ENCODE measurements at regions not wholly inside any gene's neighbourhood (a gene's known extent, or its start where the extent isn't known, plus 50 kb on each side); places are given as distances from the start of the nearest gene placed in this dataset.
"Not testable (repeated sequence)": the region's sequence is repeated elsewhere in the genome, so short reads cannot be mapped to it uniquely, and the experiment has no call there.

DNA sequence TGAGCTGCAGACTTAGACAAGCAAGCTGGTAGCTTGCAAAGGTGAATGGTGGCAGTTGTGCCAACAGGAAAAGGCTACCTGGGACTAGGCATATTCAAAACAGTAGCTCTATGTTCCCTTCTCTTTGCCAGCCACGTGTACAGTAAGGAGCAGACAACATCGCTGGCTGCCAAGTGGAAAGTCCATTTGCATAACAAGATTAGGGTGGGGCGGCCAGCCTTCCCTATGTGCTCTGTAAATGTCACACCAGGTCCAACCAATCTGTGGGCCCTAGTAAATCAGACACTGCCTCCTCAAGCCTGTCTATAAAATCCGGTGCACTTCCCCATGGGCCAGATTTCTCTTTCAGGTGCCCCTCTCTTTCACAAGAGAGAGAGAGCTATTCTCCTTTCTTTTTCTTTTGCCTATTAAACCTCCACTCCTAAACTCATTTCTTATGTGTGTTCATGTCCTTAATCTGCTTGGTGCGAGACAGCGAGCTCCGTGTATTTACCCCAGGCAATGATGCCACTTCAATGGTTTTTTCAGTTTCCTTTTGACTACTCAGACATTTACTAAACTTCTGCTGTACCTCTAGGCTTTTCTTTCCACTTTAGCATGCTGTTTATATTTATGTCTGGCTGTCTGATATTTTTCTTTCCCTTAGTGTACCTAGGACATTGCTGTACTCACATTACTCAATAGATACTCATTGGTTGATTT, 297.4 kb upstream of the GCFC2 start:
- no peak for DNase-seq
- no peak for ATAC-seq

DNA sequence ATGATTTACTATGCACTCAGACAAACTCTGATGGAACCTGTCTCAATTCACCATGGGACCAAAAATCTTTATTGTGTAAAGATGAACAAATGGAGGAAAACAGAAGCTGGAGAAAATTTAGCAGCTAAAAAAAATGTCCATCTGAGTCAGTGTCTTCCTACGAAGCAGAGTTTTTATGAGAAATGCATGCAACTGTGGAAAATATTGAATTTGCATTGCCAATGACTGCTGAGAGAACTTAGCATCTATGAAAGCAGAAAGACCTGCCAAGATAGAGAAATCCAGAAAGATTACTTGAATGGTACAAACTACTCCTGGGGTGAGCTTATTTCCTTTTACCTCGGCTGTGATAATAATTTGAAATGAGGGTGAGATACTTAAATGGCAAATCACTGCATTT, 289.7 kb upstream of the GCFC2 start:
- ATAC-seq = no peak
- no peak for DNase-seq

DNA sequence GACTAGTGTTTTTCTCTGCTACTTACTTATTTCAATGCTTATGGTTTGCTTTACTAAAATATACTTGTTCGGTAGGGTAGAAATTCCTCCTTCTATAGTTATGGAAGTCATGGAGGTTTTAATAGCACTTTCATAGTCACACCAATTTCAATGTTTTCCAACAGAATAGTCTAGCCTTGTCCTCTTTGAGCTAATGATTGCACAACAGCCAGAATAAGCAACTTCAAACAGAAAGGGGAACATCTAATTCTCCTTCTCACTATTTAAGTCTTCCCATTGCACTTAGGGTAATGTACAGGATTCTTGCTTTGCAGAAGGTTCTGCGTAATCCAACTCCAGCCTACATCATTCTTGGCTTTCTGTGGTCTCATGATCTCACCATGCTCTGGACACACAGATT, 287.7 kb upstream of the GCFC2 start:
- ATAC-seq = no peak

DNA sequence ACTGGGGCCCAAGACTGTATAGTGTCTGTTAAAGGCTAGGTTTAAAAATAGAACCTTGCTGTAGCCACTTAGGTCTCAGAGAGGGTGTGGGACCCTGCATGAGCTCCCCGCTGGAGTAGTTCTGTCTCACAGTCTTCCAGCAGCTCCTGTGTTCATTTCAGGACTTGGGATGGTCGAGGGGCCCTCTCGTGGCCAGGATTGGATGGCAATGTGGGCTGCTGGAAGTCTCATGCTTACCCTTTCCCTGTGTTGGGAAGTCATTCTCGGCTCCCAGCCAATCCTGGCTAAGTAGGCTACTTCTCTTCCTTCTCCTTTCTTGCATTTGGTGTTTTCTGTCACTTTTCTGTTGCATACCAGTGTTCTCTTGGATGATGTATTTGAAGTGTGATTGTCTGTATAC, 284.0 kb upstream of the GCFC2 start:
- DNase-seq = no peak
- ATAC-seq = no peak

More for the DNA sequence above, 287.7 kb upstream of the GCFC2 start:
- DNase-seq = no peak

DNA sequence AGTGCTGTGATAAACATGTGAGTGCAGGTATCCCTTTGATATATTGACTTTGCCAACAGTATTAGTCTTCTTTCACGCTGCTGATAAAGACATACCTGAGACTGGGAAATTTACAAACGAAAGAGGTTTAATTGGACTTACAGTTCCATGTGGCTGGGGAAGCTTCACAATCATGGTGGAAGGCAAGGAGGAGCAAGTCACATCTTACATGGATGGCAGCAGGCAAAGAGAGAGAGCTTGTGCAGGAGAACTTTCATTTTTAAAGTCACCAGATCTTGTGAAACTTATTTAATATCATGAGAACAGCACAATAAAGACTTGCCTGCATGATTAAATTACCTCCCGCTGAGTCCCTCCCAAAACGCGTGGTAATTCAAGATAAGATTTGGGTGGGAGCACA, 277.9 kb upstream of the GCFC2 start:
- not testable (repeated sequence) for DNase-seq, ATAC-seq

DNA sequence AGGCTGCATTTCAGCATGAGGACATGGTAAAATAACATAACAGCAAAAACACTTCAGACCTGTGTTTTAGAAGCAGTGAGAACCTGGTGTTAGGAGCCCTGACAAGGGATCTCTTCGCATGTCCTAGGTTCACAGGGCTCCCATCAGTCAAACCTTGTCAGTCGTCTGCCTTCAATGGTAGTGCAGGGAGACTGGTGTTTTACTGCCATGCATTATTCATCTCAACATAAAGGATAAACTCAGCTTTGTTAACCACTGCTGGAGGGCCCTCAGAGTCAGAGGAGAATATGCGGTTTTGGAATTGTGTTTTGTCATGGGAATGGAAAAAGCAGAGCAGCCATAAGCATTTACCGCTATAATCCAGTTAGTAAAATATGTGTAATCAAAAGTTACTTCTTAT, 275.9 kb upstream of the GCFC2 start:
- DNase-seq (no peak), ATAC-seq (no peak)

DNA sequence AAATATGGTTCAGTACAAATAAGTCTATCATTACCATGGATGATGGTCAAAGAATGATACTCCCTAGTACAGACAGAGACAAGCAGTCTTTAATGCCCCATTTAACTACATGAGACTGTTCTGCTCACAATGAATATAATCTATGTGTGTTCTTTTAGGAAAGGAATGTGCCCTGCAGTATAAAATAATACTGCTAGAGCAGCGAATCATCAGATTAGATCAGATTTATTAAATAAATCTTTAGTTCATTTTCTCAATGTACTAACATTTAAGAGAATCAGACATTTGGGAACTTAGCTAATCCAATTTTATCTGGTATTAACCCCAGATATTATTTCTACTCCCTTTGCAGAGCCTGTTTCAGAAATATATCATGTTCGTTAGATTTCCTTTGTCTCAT, 272.0 kb upstream of the GCFC2 start:
- ATAC-seq (no peak), DNase-seq (no peak)

DNA sequence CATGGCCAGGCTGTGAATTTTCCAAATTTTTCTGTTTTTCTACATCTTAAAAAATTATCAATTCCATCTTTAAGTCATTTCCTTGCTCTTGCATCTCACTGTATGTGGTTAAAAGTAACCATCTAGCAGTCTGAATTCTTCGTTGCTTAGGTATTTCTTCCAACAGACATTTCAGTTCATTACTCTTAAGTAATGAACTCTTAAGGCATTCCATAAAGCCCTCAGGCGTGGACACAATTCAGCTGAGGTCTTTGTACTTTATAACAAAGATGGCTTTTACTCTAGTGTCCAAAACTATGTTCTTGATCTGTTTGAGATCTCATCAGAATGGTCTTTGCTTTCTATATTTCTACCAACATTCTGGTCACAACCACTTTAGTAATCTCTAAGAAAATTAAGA, 253.9 kb upstream of the GCFC2 start:
- no peak for ATAC-seq
- DNase-seq = no peak

DNA sequence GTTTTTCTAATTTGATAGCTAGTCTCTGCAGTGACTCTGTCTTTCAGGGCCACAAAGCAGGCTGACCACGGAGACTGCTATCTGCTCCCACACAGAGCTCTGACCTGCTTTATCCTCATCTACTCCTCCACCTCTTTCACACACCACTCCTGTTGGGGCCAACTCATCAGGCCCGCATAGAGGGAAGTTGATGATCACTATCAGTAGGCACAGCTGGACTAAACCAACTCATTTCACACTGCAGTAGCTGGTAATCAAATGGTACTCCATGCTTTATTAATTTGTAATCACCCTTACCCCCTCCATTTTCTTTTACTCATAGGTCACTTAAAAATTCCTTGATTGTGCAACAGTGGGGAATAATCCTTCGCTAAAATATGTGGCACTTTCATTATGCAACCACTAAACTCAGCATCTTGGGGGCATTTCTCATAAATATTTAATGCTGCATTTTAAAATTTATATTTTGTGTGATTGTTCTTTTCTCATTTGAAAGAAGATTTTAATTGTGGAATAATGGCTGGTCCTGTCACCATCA, 249.8 kb upstream of the GCFC2 start:
- ATAC-seq (no peak), DNase-seq (no peak)

DNA sequence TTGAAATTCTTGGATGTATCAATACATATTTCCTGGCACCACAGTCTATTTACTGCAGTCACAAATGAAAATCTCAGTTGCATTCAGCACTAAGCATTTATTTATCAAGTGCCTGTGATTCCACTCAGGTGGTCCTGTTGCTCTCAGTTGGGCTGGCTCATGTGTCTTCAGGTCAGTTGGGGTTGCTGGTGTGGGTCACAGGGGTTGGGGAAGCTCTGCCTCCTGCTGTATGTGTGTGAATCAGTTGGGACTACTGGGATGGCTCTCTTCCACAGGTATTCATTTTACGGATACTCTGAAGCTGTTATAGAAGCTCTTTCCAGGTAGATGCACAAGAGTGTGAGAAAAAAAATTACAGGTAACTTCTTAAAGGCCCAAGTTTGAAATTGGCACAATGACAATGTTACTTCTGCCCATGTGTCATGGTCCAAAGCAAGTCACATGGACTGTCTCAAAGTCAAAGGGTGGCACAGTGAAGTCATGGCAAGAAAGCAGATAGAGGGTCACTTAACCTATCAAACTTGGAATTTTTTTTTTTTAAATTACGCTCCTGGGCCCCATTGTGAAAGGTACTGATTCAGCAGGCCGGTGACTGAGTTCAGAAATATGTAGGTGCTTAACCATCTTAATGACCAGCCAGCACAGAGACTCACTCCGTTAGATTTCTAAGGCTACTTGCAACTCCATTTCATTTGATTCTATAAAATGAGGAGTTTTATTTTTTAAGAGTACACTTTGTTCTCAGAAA, 249.2 kb upstream of the GCFC2 start:
- no peak for ATAC-seq

DNA sequence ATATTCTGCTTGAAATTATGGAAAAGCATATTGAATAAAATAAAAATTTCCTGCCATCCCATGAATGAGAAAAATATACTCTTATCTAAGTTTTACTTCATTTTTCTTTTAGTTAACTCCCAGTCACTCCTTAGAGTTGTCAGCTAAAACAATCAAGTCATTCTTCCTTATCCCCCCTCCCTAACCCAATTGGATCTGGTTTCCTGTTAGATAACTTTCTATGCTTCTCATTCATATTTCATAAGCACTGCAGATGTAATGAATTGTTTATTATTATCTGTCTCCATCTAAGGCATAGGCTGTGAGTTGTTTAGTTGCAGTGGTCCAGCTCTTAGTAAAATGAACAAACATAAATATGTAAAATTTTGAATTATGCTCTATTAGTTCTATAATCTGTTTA, 244.0 kb upstream of the GCFC2 start:
- ATAC-seq (no peak), DNase-seq (no peak)

More for the DNA sequence above, 249.2 kb upstream of the GCFC2 start:
- DNase-seq = no peak

DNA sequence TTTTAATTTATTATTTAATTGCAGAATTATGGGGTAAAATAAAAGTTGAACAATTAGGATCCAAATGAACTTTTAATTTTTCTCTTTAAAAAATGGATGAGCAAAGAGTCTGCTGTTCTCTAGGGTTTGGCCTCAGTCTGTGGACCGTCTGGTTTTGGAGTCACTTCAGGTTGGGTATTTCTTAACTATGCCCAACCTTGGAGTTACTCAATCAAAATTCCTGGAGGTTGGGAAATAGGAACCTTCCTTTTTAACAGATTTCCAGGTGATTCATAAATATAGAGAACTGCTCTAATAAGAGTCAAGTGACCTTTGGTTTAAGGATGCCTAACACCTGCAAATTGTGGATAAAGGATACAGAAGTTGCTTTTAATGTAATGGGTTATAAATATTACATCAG, 241.5 kb upstream of the GCFC2 start:
- DNase-seq (no peak), ATAC-seq (no peak)

DNA sequence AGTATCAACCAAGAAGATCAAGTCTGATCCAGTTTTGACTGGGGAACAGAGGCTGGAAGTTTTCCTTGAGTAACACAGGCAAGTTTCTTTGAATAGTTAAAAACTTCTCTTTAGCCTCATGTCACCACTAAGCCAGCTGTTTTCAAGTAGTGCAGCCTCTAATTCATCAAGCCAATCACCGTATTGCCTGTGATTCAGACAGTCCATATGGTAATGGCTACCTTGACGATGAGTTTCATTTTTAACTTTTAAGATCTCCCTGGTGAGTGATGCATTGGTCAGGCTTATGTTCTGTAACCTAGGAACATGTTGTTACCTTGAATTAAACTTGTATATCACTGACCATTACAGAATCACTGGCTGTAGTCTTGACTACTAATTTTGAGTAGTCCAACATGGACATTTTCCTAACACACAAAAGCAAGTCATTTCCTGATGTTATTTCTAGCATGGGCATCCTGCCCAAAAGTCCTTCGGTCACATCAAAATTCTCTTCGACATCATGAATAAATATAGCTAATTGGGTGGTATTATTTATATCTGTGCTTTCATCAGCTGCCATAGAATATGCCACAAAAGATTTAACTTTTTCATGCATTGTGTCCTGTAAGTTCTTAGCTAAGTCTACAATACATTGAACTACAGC, 238.8 kb upstream of the GCFC2 start:
- ATAC-seq (no peak), DNase-seq (no peak)

DNA sequence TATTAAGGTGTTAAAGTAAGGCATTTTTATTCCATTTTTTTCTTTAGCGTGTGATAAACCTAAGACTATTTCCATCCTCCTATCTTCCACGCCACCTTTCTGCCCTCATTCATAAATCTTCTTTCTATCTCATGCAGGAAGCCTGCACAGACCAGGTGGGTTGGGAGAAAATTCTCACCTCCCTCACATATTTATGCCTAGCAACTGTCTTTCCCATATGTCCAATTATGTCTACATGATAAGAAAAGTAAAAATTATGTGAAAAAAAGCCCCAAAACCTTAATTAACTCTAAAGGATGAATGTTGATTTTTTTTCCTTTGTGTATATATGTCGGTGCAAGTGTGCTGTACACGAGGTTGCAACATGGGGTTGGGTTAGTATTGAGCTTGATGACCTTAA, 225.6 kb upstream of the GCFC2 start:
- ATAC-seq = no peak
- no peak for DNase-seq

DNA sequence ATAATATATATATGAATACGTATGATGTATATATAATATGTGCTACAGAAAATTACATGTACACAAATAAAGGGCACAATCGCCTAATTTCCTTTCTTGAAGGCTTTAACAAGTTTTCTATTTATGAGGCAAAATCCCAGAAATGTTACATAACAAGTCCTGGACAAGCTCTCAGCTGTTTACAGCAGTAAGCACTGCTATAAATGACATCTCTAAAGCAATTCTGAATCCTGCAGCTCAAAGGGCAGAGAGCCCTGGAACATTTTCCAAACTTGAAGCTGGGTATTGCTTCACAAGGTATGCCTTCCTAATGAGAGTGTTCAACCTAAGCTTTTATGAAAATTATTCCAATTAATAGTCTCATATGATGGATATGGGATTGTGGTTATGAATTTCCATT, 222.3 kb upstream of the GCFC2 start:
- ATAC-seq = no peak
- no peak for DNase-seq

DNA sequence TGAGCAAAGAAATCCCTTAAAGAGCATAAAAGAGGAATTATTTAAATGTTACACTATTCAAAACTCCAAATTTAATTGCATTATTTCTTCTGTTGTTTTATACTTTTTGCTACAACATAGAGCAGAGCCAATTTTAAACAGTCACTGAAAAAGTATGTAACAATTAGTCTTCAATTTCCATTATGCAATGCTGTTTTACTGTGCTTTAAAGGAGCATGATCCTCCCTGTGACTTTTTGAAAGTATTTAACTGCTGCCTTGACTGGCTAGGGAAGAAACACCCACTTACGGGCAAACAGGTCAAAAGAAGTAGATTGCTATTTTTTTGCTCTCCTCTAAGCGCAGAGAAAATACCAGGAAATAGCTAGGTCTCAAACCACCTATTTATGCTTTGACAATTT, 217.4 kb upstream of the GCFC2 start:
- ATAC-seq (no peak), DNase-seq (no peak)

DNA sequence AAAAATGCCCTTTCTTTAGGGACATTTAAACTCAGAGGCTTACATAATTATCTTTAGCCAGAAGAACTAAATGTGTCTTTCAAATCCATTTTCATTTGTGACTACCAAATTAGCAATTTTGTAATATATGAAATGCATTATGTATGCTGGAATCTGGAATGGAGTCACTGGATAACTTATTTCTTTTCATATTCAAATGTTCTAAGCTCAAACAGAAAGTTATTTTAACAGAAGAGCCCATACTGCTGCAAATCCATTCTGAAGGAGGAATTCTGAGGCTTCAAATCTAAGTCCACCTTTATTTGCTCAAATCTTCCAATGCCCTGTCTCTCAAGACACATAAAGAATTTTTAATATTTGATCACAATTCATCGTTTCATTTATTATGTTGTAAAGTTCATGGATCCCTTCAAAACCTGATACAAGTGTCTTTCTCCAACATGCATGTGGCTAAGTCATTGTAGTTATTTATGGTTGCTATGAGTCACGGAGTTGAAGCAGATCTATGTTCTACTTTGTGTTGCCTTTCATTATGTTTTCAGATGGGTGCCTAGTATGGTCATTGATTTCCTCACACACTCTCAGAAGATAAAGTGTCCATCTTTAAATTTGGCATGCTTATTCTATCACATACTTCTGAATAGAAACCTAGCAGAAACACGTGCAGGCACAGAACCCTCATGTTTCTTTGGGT, 214.8 kb upstream of the GCFC2 start:
- ATAC-seq = no peak

DNA sequence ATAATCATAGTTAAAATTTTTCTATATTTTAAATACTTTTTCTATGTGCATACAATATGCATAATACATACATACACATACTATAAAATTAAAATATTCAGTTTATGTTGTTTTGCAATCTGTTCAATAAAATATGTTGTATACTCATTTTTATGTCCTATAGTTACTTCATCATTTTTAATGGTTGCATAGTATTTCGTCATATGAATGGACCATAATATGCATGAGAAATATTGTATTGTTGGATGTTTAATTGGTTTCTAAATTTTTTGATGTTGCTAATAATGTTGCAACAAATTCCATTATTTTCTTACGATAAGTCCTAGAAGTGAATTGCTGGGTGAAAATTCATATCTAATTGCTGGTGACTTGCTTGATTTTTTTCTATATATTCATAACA, 211.5 kb upstream of the GCFC2 start:
- DNase-seq (no peak), ATAC-seq (no peak)

More for the DNA sequence above, 214.8 kb upstream of the GCFC2 start:
- no peak for DNase-seq

DNA sequence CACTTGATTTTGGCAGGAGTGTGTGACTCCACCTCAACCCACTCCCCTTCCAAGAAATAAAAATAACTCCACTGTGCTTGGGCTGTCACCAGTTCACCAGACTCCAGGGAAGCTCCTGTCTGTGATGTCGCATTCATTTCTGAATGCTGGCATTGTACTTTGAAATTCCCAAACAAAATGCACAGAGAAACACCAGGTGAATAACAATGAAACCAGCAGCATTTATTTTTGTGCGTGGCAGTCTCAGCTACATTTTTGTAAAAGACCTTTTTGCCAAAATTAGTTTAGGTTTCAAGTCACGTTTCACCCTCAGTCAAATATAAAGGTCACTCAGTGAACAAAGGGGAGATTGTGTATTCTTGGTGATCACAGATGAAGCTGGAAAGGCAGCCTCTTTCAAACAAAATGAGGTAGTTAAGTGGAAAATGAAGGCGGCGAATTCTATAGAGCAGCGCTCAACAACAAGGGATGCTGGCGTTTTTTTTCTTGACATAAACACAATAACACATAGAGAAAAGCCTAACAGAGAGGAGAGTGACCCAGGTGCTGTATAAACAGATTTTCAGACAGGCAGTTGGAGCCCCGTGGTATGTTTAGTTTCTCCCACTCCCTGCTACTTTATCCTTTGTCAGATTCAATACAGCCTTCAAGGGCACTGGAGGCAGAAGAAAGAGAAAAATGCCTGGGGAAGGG, 210.3 kb upstream of the GCFC2 start:
- ATAC-seq (no peak), DNase-seq (no peak)

DNA sequence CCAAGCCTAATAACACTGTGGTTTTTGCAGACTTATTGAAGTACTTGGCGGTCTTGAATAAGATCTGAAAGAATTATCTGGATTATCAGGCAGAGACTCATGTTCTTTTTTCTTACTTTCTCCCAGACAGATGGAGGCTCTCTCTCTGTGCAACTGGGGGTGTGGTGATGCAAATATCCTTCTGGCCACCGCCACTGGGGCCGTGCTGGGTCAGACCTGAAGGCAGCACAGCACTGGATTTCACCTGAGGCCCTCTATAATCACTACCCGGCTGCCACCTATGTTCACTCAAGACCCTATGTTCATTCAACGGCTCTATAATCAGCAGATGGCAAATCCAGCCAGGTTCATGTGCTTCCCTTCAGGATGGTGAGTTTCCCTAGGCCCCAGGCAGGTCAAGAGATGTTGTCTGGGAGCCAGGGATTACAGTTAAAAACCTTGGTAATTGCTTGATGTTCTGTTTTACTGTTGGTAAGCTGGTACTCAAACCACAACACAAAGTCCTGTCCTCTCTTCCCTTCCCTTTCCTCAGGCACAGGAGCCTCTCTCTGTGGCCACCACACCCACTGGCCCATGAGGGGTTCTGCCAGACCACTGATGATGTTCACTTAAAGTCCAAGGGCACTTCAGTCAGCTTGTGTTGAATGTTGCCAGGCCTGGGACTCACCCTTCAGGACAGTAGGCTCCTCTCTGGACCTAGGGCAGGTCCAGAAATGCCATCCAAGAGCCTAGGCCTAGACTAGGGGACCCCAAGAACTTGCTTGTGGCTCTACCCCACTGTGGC, 205.3 kb upstream of the GCFC2 start:
- ATAC-seq (no peak), DNase-seq (no peak)

DNA sequence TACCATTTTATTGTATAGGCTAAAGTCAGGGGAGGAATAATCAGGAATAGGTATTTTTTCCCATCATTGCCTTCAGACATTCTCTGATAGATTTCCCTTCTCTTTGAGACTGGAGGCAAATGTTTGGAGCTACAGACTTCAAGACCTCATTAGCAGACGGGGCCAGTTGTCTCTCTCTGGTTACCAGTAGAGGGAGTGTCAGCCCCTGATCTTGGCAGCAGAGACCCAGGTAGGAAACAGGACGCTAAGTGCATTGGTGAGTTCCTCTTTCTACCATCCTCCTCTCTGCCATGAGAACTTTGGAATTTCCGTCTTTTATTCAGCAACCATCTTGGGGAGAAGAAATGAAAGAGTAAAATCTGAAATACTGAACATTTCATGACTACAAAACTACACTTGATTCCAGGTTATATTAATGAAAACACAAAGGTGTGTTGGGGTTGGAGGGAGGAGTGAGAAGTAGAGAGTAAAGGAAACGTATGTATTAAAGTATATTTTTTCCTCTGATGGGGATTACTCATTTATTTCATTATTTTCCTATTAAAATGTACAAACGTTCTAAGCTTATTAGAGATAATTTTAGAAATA, 186.2 kb upstream of the GCFC2 start:
- DNase-seq (no peak), ATAC-seq (no peak)
